CD4-positive, alpha-beta memory T cell (primary cell): ENCODE measurements at regions not wholly inside any gene's neighbourhood (a gene's known extent, or its start where the extent isn't known, plus 50 kb on each side); places are given as distances from the start of the nearest gene placed in this dataset.

Experiments
- CTCF ChIA-PET: fragments of 350-600 bp; sonication (Branson Sonifier 250); formaldehyde crosslinking; loops from one replicate; lab custom pipeline; 2021; ENCODE audit warnings: inconsistent platforms; ENCODE audit not compliant: partially characterized antibody; lab: Charles Lee
- POLR2A ChIA-PET: fragments of 350-600 bp; sonication (Branson Sonifier 250); formaldehyde crosslinking; loops from one replicate; lab custom pipeline; 2021; ENCODE audit not compliant: partially characterized antibody; lab: Charles Lee
- DNase-seq, 5 donors: peaks; one replicate each; pipeline versions ENCODE4 v3.0.0 to v3.0.0-alpha.2; 2020 to 2022; ENCODE audit warnings: mixed read lengths in 1 of 5
- H3K27ac ChIP-seq: one replicate; pipeline ENCODE4 v1.7.0; 2013; ENCODE audit warnings: low read depth, low read length
- H3K27me3 ChIP-seq: 2 replicates; pipeline ENCODE4 v1.7.0; 2013; ENCODE audit warnings: mild to moderate bottlenecking, low read length, moderate library complexity; ENCODE audit not compliant: insufficient read depth
- H3K36me3 ChIP-seq: 2 replicates; pipeline ENCODE4 v1.7.0; 2013; ENCODE audit warnings: mild to moderate bottlenecking, low read length, moderate library complexity; ENCODE audit not compliant: insufficient read depth
- H3K4me1 ChIP-seq: 2 replicates; pipeline ENCODE4 v1.7.0; 2013; ENCODE audit warnings: mild to moderate bottlenecking, low read length, moderate library complexity; ENCODE audit not compliant: insufficient read depth
- H3K4me3 ChIP-seq, 2 donors: one replicate each; pipeline ENCODE4 v1.7.0; 2013; ENCODE audit warnings: low read length in 2 of 2, mild to moderate bottlenecking in 1 of 2
- H3K9me3 ChIP-seq, 2 donors: one replicate each; pipeline ENCODE4 v1.7.0; 2013; ENCODE audit warnings: low read length in 2 of 2, control low read depth in 1 of 2; ENCODE audit not compliant: control insufficient read depth in 1 of 2
- H3K27ac Mint-ChIP-seq, 7 donors: one replicate each; pipeline ENCODE4 v1.8.0; 2020 to 2021; ENCODE audit warnings: mixed read lengths in 7 of 7, mild to moderate bottlenecking in 6 of 7, inconsistent platforms in 3 of 7, moderate library complexity in 3 of 7
- H3K27me3 Mint-ChIP-seq, 2 donors: one replicate each; pipeline ENCODE4 v1.8.0; 2020 to 2021; ENCODE audit warnings: mixed read lengths in 2 of 2
- H3K36me3 Mint-ChIP-seq, 2 donors: one replicate each; pipeline ENCODE4 v1.8.0; 2020 to 2021; ENCODE audit warnings: mixed read lengths in 2 of 2, inconsistent platforms in 1 of 2, mild to moderate bottlenecking in 1 of 2
- H3K4me1 Mint-ChIP-seq, 4 donors: one replicate each; pipeline ENCODE4 v1.8.0; 2020 to 2021; ENCODE audit warnings: mixed read lengths in 4 of 4, mild to moderate bottlenecking in 1 of 4
- H3K4me3 Mint-ChIP-seq, 8 donors: one replicate each; pipeline ENCODE4 v1.8.0; 2020 to 2021; ENCODE audit warnings: mixed read lengths in 8 of 8, mild to moderate bottlenecking in 7 of 8, moderate library complexity in 6 of 8, inconsistent platforms in 3 of 8
- H3K9me3 Mint-ChIP-seq, 8 donors: one replicate each; pipeline ENCODE4 v1.8.0; 2020 to 2021; ENCODE audit warnings: mixed read lengths in 8 of 8, mild to moderate bottlenecking in 5 of 8, inconsistent platforms in 3 of 8, moderate library complexity in 1 of 8
- intact Hi-C: fragments of 100-400 bp; cut with micrococcal nuclease; formaldehyde crosslinking; loops from one replicate; pipeline ENCODE4 v1.15.1; 2023

- POLR2A ChIA-PET = no interaction called here
- DNase-seq = no peak
These were observed 842.6 kb upstream of the SALL3 start for GRCh38 chr18:78136986-78137385.

DNA sequence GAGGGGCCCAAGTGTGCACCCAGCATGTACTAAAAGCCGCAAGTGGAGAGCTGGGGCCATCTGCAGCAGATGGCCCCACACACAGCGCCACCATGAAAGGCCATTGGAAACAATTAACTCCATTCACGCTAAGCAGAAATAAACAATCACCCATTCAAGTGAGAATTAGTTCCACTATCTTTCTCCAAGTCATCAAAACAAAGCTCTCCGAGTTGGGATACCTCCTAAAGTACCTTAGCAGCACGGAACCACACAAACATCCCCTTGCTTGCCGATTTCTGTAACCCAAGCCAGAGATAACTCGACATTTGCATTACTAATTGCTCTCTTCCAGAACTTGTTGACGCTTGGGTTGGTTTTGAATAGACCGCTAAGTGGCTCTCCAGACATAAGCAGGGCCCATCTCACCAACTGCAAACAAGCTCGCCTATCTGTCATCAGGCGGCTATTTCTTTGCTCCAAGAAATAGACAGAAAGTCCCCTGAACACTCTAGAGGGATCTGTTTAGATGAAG lies 840.6 kb upstream of the SALL3 start:
- H3K27ac ChIP-seq = no peak overlapping the region
- no peak overlapping the region for H3K4me3 ChIP-seq
- intact Hi-C loops = no loop called here
- no peaks in the 10 kb centered on the region for H3K4me1 ChIP-seq
- H3K9me3 Mint-ChIP-seq = peaks cover 0 to 3% (median 0%) of the 10 kb centered on the region in 8 donors
- ChIA-PET POLR2A (no interaction called here), CTCF (no interaction called here)
- no peaks in the 10 kb centered on the region for H3K36me3 ChIP-seq
- H3K36me3 Mint-ChIP-seq = no peaks in the 10 kb centered on the region
- H3K27me3 ChIP-seq = no peaks in the 10 kb centered on the region
- H3K4me3 Mint-ChIP-seq = no peak overlapping the region
- no peaks in the 10 kb centered on the region for H3K9me3 ChIP-seq
- no peak overlapping the region for H3K27ac Mint-ChIP-seq
- peaks cover 4 to 5% of the 10 kb centered on the region in 2 donors for H3K27me3 Mint-ChIP-seq
- DNase-seq = no peak
- no peaks in the 10 kb centered on the region for H3K4me1 Mint-ChIP-seq

More at GRCh38 chr18:78136986-78137385, 842.6 kb upstream of the SALL3 start:
- peaks cover 4 to 5% of the 10 kb centered on the region in 2 donors for H3K27me3 Mint-ChIP-seq
- CTCF ChIA-PET = no interaction called here
- Histone ChIP-seq H3K36me3 (no peaks in the 10 kb centered on the region), H3K27me3 (no peaks in the 10 kb centered on the region), H3K4me3 (no peak overlapping the region), H3K4me1 (no peaks in the 10 kb centered on the region), H3K9me3 (no peaks in the 10 kb centered on the region), H3K27ac (no peak overlapping the region)
- H3K27ac Mint-ChIP-seq = no peak overlapping the region
- peaks cover 0 to 3% (median 0%) of the 10 kb centered on the region in 8 donors for H3K9me3 Mint-ChIP-seq
- intact Hi-C loops = no loop called here
- no peaks in the 10 kb centered on the region for H3K4me1 Mint-ChIP-seq
- no peaks in the 10 kb centered on the region for H3K36me3 Mint-ChIP-seq
- H3K4me3 Mint-ChIP-seq = no peak overlapping the region

- H3K4me3 Mint-ChIP-seq = no peak overlapping the region
- ChIA-PET CTCF (no interaction called here), POLR2A (no interaction called here)
- Histone ChIP-seq H3K4me1 (no peaks in the 10 kb centered on the region), H3K36me3 (no peaks in the 10 kb centered on the region), H3K4me3 (no peak overlapping the region), H3K27ac (no peak overlapping the region), H3K9me3 (no peaks in the 10 kb centered on the region), H3K27me3 (no peaks in the 10 kb centered on the region)
- intact Hi-C loops = no loop called here
- DNase-seq = no peak
- no peaks in the 10 kb centered on the region for H3K36me3 Mint-ChIP-seq
- H3K9me3 Mint-ChIP-seq = peaks cover 0 to 3% (median 0%) of the 10 kb centered on the region in 8 donors
- H3K4me1 Mint-ChIP-seq = no peaks in the 10 kb centered on the region
- H3K27me3 Mint-ChIP-seq = peaks cover 4 to 5% of the 10 kb centered on the region in 2 donors
- H3K27ac Mint-ChIP-seq = no peak overlapping the region
These were observed 839.3 kb upstream of the SALL3 start for GRCh38 chr18:78140294-78140693.

DNA sequence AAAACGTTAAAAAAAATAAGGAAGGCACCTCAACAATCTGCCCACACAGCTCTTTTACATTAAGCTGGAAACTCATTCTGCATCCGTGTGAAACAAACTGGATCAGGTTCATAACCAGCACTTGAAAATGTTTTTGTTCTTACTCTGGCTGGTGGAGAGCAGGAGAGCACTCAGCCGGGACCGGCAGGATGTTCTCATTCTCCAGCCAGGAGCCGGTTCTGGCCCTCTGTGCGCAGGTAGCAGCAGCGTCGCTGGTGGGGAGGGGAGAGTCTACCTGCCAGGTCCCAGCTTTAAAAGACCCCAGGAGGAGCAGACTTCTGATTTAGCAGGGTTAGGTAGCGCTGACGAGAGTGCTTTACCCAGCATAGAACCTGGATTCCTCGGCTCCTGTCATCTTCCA lies 834.9 kb upstream of the SALL3 start:
- Mint-ChIP-seq H3K4me3 (no peak overlapping the region), H3K4me1 (no peaks in the 10 kb centered on the region), H3K36me3 (no peaks in the 10 kb centered on the region), H3K27ac (no peak overlapping the region), H3K9me3 (peaks cover 0 to 6% (median 0%) of the 10 kb centered on the region in 8 donors), H3K27me3 (peaks cover 0 to under 1% of the 10 kb centered on the region in 2 donors)
- ChIA-PET POLR2A (no interaction called here), CTCF (no interaction called here)
- Histone ChIP-seq H3K27me3 (no peaks in the 10 kb centered on the region), H3K9me3 (no peaks in the 10 kb centered on the region), H3K36me3 (no peaks in the 10 kb centered on the region), H3K27ac (no peak overlapping the region), H3K4me1 (no peaks in the 10 kb centered on the region), H3K4me3 (no peak overlapping the region)
- DNase-seq = no peak
- intact Hi-C loops = no loop called here

- intact Hi-C loops = no loop called here
- ChIA-PET POLR2A (no interaction called here), CTCF (no interaction called here)
- no peak overlapping the region for H3K4me3 ChIP-seq
- H3K9me3 ChIP-seq = no peaks in the 10 kb centered on the region
- H3K36me3 ChIP-seq = no peaks in the 10 kb centered on the region
- H3K4me1 ChIP-seq = no peaks in the 10 kb centered on the region
- DNase-seq = no peak
- no peaks in the 10 kb centered on the region for H3K36me3 Mint-ChIP-seq
- H3K4me3 Mint-ChIP-seq = no peak overlapping the region
- no peaks in the 10 kb centered on the region for H3K27me3 ChIP-seq
- no peak overlapping the region for H3K27ac ChIP-seq
- H3K9me3 Mint-ChIP-seq = peaks cover 0 to 6% (median 0%) of the 10 kb centered on the region in 8 donors
- H3K4me1 Mint-ChIP-seq = no peaks in the 10 kb centered on the region
- no peaks in the 10 kb centered on the region for H3K27me3 Mint-ChIP-seq
- no peak overlapping the region for H3K27ac Mint-ChIP-seq
These were observed 834.5 kb upstream of the SALL3 start for GRCh38 chr18:78145096-78145495.

GRCh38 chr18:78146136-78147085 lies 833.2 kb upstream of the SALL3 start:
- H3K36me3 ChIP-seq = no peaks in the 10 kb centered on the region
- no peak overlapping the region for H3K4me3 ChIP-seq
- no peaks in the 10 kb centered on the region for H3K27me3 Mint-ChIP-seq
- intact Hi-C loops = no loop called here
- CTCF ChIA-PET = no interaction called here
- H3K4me3 Mint-ChIP-seq = no peak overlapping the region
- H3K4me1 ChIP-seq = no peaks in the 10 kb centered on the region
- no peak overlapping the region for H3K27ac Mint-ChIP-seq
- H3K36me3 Mint-ChIP-seq = no peaks in the 10 kb centered on the region
- peaks cover 0 to 5% (median 2%) of the 10 kb centered on the region in 8 donors for H3K9me3 Mint-ChIP-seq
- POLR2A ChIA-PET = no interaction called here
- DNase-seq = no peak
- no peak overlapping the region for H3K27ac ChIP-seq
- no peaks in the 10 kb centered on the region for H3K9me3 ChIP-seq
- H3K27me3 ChIP-seq = no peaks in the 10 kb centered on the region
- H3K4me1 Mint-ChIP-seq = no peaks in the 10 kb centered on the region

DNA sequence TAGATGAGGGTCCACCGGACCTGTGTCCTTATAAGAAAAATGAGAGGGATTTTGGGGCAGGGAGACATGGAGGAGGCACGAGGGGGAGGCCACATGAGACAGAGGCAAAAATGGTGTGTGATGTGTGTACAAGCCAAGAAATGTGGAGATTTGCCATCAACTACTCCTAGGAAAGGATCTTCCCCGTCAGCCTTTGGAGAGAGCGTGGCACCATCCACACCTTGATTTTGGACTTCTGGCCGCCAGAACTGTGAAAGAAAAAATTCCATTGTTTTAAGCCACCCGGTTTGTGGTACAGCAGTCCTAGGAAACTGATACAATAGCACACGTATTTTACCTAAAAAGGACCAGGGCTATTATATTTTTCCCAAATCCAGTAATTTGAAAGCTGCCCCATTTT lies 829.0 kb upstream of the SALL3 start:
- Histone ChIP-seq H3K27ac (no peak overlapping the region), H3K4me3 (no peak overlapping the region), H3K9me3 (no peaks in the 10 kb centered on the region), H3K4me1 (no peaks in the 10 kb centered on the region), H3K36me3 (no peaks in the 10 kb centered on the region), H3K27me3 (no peaks in the 10 kb centered on the region)
- Mint-ChIP-seq H3K9me3 (peaks cover 0 to 5% (median 2%) of the 10 kb centered on the region in 8 donors), H3K27me3 (no peaks in the 10 kb centered on the region), H3K36me3 (no peaks in the 10 kb centered on the region), H3K27ac (no peak overlapping the region), H3K4me3 (no peak overlapping the region), H3K4me1 (no peaks in the 10 kb centered on the region)
- CTCF ChIA-PET = no interaction called here
- POLR2A ChIA-PET = no interaction called here
- intact Hi-C loops = no loop called here
- DNase-seq = no peak
